HepG2 (cell line): ENCODE measurements at regions not wholly inside any gene's neighbourhood (a gene's known extent, or its start where the extent isn't known, plus 50 kb on each side); places are given as distances from the start of the nearest gene placed in this dataset.

Source experiments
- XBP1 ChIP-seq: sonication (generic); formaldehyde crosslinking; IDR thresholded peaks from 2 replicates; pipeline ENCODE4 v1.5.0; 2020; ENCODE audit warnings: missing genetic modification reagents
- ZNF318 ChIP-seq: sonication (generic); formaldehyde crosslinking; IDR thresholded peaks from 2 replicates; pipeline ENCODE4 v1.4.0; 2020; ENCODE audit warnings: mild to moderate bottlenecking, missing genetic modification reagents
- TF ChIP-seq, protein P1 (sequence below): sonication (generic); formaldehyde crosslinking; IDR thresholded peaks from 2 replicates; pipeline ENCODE4 v1.4.0; 2020; ENCODE audit warnings: missing genetic modification reagents

- TF ChIP-seq ZNF318 (CRISPR knock-in tag) (no peak), XBP1 (CRISPR knock-in tag) (no peak)
- TF ChIP-seq, protein P1, sequence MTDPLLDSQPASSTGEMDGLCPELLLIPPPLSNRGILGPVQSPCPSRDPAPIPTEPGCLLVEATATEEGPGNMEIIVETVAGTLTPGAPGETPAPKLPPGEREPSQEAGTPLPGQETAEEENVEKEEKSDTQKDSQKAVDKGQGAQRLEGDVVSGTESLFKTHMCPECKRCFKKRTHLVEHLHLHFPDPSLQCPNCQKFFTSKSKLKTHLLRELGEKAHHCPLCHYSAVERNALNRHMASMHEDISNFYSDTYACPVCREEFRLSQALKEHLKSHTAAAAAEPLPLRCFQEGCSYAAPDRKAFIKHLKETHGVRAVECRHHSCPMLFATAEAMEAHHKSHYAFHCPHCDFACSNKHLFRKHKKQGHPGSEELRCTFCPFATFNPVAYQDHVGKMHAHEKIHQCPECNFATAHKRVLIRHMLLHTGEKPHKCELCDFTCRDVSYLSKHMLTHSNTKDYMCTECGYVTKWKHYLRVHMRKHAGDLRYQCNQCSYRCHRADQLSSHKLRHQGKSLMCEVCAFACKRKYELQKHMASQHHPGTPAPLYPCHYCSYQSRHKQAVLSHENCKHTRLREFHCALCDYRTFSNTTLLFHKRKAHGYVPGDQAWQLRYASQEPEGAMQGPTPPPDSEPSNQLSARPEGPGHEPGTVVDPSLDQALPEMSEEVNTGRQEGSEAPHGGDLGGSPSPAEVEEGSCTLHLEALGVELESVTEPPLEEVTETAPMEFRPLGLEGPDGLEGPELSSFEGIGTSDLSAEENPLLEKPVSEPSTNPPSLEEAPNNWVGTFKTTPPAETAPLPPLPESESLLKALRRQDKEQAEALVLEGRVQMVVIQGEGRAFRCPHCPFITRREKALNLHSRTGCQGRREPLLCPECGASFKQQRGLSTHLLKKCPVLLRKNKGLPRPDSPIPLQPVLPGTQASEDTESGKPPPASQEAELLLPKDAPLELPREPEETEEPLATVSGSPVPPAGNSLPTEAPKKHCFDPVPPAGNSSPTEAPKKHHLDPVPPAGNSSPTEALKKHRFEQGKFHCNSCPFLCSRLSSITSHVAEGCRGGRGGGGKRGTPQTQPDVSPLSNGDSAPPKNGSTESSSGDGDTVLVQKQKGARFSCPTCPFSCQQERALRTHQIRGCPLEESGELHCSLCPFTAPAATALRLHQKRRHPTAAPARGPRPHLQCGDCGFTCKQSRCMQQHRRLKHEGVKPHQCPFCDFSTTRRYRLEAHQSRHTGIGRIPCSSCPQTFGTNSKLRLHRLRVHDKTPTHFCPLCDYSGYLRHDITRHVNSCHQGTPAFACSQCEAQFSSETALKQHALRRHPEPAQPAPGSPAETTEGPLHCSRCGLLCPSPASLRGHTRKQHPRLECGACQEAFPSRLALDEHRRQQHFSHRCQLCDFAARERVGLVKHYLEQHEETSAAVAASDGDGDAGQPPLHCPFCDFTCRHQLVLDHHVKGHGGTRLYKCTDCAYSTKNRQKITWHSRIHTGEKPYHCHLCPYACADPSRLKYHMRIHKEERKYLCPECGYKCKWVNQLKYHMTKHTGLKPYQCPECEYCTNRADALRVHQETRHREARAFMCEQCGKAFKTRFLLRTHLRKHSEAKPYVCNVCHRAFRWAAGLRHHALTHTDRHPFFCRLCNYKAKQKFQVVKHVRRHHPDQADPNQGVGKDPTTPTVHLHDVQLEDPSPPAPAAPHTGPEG = no peak
Observed at GRCh38 chr3:84738086-84738485, 220.7 kb upstream of the CADM2 start (continued).
